Pons (tissue), 1 donor: ENCODE measurements at regions not wholly inside any gene's neighbourhood (a gene's known extent, or its start where the extent isn't known, plus 50 kb on each side); places are given as distances from the start of the nearest gene placed in this dataset.
"Not testable (repeated sequence)": the region's sequence is repeated elsewhere in the genome, so short reads cannot be mapped to it uniquely, and the experiment has no call there.

Source experiments
- DNase-seq: peaks from one replicate; pipeline ENCODE4 v3.0.0-alpha.2; 2016; ENCODE audit warnings: low spot score

GRCh38 chr11:45754741-45755140, 50.2 kb upstream of the SLC35C1 start:
- DNase-seq = no peak

GRCh38 chr11:45754261-45754709, 50.7 kb upstream of the SLC35C1 start:
- no peak for DNase-seq

DNA sequence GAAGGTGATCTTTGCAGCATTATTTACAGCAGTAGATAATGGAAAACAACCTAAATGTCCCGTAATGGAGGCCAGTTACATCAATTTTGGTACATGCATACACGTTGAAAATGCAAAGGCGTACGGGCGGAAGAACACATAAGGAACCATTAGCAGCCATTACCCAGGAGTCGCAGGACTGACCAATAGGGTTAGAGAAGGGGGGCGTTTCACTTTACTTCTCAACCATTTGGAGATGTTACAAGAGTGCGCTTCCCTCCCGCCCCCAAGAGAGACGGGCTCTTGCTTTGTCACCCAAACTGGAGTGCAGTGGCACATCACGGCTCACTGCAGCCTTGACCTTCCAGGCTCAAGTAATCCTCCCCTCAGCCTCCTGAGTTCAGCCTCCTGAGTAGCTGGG, 52.8 kb upstream of the SLC35C1 start:
- no peak for DNase-seq

GRCh38 chr11:45751430-45751829, 53.5 kb upstream of the SLC35C1 start:
- no peak for DNase-seq

DNA sequence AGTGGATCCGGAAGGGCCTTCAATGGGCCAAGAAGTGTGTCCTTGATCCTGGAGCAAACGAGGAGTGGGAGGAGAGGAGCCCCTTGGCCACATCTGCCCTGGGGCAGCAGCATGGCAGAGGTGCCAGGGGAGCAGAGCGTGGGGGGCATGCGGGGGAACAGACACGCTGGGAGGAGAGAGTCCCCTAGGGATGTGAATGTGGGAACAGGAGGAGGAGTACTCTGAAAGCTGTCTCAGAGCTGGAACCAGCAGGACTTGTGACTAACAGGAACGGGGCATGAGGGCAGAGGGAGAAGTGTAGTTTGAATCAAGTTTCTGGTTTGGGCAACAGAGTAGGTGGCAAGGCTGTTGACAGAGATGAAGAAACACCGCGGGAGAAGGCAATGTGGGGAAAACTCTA, 54.5 kb upstream of the SLC35C1 start:
- no peak for DNase-seq

DNA sequence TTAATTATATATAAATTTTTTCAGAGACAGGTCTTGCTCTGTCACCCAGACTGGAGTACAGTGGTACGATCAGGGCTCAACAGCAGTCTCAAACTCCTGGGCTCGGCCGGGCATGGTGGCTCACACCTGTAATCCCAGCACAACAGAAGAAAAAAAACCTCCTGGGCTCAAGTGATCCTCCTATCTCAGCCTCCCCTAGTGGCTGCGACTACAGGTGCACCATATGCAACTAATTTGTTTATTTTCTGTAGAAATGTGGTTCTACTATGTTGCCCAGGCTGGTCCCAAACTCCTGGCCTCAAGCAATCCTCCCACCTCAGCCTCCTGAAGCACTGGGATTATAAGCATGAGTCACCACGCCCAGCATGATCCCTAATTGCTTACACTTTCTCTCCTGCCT, 56.1 kb upstream of the SLC35C1 start:
- no peak for DNase-seq

- peak; percentile 29 for DNase-seq
Observed at GRCh38 chr11:45745065-45745811, 59.7 kb upstream of the SLC35C1 start.

DNA sequence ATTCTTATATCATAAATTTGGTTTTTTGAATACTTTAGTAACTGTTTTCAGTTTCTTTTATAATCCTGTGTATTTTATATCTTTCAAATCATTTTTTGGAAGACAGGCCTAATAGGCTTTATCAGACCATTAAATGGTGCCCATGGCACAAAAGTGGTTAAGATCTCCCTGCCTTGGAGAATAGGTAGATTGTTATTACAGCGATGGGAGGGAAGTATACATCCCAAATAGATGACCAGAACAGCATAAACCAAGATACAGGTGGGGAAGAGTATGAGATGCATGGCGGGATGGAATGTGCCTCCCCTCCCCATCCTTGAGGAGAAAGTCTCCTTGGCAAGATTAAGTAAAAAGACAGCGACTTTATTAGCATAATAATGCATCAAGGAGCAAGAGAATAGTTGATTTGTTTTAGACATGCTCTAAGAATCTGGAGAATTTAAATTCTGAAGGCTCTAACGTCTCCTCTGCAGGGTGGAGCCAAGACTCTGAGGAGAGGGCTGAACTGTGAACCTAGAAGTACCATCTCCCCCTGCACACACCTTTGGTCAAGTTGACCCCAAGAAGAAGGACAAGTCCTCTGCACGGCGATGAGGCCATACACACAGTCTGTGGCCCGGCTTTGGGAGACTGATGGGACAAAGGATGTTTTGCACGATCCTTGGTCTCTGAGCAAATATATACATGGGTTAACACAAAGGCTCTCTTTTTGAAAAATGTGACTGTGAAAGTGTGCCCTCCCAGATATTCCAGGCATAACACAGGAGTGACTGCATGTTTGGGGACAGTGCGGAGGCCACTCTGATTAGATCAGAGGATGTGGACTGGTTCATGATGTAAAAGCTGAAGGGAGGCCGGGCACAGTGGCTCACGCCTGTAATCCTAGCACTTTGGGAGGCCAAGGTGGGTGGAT, 61.1 kb upstream of the SLC35C1 start:
- no peak for DNase-seq

- DNase-seq = no peak
Observed at GRCh38 chr11:45741582-45741981, 63.4 kb upstream of the SLC35C1 start.

DNA sequence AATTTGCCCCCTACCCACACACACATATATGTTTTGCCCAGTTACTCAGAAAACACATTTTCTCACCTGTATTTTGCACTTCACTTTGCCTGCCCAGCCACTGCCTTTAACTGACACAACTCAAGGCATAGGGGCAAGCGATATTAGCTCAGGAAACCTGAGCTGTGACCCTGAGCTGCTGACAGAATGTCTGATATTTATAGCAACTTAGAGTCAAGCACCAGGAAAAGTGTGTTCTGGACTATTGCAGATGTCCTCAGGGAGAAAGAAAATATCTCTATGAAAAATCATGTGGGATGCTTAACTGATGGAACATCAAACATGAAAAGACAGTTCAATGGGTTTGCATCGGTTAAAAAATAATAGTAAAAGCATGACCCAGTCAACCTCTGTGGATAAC, 63.9 kb upstream of the SLC35C1 start:
- no peak for DNase-seq

DNA sequence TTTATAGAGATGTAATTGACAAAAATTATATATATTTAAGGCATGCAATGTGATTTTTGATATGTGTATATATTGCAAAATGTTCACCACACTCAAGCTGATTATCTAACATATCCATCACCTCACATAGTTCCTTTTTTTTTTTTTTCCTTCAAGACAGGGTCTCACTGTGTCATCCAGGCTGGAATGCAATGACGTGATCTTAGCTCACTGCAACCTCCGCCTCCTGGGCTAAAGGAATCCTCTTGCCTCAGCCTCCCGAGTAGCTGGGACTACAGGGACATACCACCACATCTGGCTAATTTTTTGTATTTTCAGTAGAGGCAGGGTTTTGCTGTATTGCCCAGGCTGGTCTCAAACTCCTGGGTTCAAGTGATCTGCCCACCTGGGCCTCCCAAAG, 65.1 kb upstream of the SLC35C1 start:
- DNase-seq = no peak

- DNase-seq = not testable (repeated sequence)
Observed at GRCh38 chr11:45739071-45739470, 65.9 kb upstream of the SLC35C1 start.

DNA sequence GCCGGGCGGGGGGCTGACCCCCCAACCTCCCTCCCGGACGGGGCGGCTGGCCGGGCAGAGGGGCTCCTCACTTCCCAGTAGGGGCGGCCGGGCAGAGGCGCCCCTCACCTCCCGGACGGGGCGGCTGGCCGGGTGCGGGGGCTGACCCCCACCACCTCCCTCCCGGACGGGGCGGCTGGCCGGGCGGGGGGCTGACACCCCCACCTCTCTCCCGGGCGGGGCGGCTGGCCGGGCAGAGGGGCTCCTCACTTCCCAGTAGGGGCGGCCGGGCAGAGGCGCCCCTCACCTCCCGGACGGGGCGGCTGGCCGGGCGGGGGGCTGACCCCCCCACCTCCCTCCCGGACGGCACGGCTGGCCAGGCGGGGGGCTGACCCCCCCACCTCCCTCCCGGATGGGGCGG, 66.8 kb upstream of the SLC35C1 start:
- DNase-seq = not testable (repeated sequence)

DNA sequence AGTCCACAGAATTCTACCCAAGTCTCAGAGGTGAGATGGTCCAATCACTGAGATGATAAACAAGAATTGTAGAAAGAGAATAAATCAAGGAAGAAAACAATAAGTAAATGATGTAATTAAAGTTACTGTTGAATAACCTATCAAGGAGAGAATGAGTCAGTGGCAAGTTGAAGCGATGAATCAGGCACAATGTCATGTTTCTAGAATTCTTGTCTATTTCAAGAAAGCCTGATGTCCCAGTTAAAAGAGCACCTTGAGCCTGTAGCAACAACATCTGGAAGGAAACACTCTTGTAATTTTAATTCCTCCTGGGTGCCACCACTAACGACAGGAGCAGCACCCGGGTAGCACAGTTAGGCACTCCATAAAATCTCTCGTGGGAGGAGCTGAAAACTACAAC, 67.9 kb upstream of the SLC35C1 start:
- DNase-seq = no peak

- no peak for DNase-seq
Observed at GRCh38 chr11:45736424-45736823, 68.5 kb upstream of the SLC35C1 start.

- no peak for DNase-seq
Observed at GRCh38 chr11:45733176-45733575, 67.8 kb upstream of the CHST1 start.

GRCh38 chr11:45732343-45732742, 66.9 kb upstream of the CHST1 start:
- no peak for DNase-seq

- DNase-seq = not testable (repeated sequence)
Observed at GRCh38 chr11:45731171-45731570, 65.7 kb upstream of the CHST1 start.

- DNase-seq = no peak
Observed at GRCh38 chr11:45730014-45730413, 64.6 kb upstream of the CHST1 start.

DNA sequence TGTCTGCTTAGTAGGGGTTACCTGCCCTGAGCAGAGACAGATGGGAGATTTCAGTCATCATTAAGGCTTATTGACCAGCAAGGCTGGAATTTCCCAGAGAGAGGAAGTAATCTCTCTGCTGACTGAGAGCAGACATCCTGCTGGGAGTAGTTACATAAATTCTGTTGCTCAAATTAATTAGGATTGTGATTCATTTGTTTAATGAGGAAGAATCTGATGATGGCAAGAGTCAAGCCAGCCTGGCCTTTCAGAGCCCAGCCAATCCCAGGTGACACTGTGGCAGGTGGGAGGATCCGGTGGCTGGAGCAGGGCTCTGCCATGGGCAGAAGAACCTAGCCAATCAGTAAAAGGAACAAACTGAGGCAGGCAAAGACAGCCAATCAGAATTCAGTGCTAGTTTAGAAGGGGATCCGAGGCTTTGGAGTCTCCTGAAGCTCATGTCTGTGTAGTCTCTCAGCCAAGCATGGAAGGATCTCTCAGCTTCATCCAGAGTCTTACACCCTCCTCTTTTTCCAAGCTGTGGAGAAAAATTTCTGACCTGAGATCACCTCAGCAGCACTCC, 61.2 kb upstream of the CHST1 start:
- no peak for DNase-seq

GRCh38 chr11:45725776-45726492, 60.5 kb upstream of the CHST1 start:
- no peak for DNase-seq

DNA sequence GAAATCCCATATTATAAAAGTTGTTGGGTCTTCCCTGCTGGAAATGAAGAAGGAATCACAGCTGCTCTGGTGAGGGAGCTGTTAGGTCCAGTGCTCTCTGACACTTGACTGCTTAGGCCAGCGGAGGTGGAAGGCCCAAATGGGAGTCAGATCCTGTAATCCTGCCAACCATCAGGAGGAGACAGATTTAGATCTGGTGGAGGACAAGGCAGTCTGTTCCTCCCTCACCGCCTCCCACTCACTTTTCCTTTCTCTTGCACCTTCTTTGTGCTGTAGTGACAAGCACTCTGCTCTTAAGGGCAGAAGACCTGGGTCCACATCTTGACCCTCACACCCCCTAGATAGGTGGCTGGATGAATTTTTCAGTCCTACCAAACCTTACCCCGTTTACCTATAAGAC, 59.7 kb upstream of the CHST1 start:
- DNase-seq = no peak
